ENCODE measurements at regions not wholly inside any gene's neighbourhood (a gene's known extent, or its start where the extent isn't known, plus 50 kb on each side); places are given as distances from the start of the nearest gene placed in this dataset.

DNA sequence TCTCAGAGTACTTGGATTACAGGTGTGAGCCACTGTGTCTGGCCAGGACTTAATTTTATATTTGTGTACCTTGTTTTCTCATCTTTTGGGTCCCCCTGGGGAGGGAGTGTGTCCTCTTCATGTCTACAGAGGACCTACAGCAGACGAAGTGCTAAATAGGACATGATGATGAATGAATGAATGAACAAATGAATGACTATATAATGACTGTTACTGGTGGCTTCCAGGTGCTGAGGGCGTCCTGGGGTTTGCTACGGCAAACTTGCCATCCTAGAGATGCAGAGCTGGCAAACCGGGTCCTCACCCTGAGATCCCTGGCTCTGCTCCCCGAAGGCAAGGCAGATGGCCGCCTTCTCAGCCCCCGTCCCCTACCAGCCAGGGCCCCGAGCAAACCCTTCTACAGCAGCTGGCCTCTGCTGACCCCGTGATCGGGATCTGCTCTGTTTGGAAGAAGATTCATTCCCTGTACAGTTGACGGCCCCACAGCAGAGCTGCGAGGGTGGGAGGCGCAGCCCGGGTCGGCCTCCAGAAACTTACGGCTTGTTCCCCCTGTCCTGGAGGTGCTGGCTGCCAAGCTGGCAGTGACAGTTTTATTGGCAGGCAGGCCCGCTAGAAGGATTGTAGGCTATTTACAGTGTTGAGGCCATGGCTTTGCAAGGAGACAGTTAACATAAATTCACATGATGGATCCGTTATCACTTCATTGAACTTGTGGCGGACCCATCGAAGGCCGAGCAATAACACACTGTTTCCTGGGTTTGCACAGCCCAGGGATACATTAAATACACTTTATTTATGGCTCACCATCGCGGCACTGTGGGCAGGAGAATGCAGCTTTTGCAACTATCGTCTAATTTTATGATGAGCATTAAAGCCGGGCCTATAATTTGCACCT, 197.7 kb upstream of the GSE1 start:
- intact Hi-C loops (cut with micrococcal nuclease) = no loop called here
- DNase-seq (peak; percentile 67), ATAC-seq (peak; percentile 88)

DNA sequence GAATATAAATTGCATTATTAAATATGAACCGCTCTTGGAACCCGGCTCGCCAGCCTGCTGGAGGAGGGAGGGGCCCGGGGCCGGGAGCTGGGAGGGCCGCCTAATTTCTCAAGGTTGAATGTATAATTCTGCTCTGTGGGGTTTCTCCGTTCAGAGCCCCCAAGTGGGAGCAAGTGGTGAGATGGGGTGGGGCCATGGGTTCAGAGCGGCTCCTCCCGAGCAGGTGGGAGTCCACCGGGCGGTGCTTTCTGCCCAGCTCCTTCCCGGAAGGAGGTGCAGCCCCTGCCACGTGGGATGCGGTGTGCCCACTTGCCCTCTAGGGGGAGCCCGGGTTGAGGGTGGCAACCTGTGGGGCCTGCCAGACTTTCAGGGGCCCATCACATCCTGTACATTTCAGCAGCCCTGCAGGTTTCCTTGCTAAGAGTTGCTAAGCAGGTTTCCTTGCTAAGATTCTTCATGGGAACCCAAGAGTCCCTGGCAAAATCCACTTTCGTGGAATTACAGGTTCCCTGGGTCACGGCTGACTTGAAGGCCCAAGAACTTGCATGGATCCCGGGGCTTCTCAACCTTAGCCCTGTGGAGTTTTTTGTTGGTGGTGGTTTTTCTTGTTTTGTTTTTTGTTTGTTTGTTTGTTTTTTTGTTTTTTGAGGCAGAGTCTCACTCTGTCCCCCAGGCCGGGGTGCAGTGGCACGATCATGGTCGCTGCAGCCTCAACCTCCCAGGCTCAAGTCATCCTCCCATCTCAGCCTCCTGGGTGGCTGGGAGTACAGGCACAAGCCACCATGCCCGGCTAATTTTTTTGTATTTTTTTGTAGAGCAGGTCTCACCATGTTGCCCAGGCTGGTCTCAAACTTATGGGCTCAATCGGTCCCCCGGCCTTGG, 196.7 kb upstream of the GSE1 start:
- intact Hi-C loops (cut with micrococcal nuclease) = no loop called here
- ATAC-seq (peak; percentile 66), DNase-seq (peak; percentile 71)

DNA sequence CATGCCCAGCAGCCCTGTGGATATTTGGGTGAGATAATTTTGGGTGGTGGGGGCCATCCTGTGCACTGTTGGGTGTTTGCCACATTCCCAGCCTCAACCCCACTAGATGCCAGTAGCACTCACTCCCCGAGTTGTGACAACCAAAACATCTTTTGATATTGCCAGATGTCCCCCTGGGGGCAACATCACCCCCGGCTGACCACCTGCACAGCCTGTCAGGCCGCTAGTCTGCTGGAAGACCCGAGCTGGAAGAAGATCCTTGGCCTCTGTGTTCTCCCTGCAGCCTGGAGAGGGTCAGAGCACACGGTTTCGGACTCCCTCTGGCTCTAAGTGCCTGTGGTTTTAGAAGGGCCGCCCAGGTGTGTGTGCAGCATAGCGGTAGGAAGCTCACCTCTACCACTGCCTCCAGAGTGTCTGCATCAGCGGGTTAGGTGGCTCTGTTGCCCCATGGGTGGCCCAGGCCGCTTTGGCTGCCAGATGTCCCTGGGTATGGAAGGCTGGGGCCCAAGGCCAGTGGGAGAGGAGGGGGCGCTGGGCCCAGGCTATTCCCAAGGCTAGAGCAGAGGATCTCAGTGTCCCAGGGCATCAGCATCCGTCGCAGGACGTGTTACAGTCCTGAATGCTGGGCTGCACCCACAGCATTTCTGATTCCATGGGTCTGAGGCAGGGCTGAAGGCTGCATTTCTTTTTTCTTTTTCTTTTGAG, 195.8 kb upstream of the GSE1 start:
- DNase-seq = peak; percentile 22
- intact Hi-C loops (cut with micrococcal nuclease) = no loop called here

DNA sequence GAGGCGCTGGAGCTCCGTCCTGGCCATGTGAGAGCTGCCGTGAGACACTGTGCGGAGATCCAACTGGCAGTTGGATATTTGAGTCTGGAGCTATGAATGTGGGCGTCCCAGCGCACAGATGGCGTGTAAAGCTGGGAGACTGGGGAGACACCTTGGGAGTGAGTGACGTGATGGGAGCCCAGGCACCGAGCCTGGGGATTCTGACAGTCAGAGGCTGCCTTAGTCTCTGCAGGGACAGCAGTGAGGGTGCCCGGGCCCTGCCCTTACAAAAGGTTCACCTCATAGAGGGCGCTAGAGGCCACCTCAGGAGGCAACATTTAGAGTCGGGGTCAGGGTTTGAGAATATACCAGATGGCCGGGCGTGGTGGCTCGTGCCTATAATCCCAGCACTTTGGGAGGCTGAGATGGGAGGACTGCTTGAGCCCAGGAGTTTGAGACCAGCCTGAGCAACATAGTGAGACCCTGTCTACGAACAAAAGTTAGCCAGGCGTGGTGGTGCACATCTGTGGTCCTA, 194.1 kb upstream of the GSE1 start:
- ATAC-seq (no peak), DNase-seq (peak; percentile 25)
- intact Hi-C loops (cut with micrococcal nuclease) = no loop called here

More for the DNA sequence above, 195.8 kb upstream of the GSE1 start:
- no peak for ATAC-seq

DNA sequence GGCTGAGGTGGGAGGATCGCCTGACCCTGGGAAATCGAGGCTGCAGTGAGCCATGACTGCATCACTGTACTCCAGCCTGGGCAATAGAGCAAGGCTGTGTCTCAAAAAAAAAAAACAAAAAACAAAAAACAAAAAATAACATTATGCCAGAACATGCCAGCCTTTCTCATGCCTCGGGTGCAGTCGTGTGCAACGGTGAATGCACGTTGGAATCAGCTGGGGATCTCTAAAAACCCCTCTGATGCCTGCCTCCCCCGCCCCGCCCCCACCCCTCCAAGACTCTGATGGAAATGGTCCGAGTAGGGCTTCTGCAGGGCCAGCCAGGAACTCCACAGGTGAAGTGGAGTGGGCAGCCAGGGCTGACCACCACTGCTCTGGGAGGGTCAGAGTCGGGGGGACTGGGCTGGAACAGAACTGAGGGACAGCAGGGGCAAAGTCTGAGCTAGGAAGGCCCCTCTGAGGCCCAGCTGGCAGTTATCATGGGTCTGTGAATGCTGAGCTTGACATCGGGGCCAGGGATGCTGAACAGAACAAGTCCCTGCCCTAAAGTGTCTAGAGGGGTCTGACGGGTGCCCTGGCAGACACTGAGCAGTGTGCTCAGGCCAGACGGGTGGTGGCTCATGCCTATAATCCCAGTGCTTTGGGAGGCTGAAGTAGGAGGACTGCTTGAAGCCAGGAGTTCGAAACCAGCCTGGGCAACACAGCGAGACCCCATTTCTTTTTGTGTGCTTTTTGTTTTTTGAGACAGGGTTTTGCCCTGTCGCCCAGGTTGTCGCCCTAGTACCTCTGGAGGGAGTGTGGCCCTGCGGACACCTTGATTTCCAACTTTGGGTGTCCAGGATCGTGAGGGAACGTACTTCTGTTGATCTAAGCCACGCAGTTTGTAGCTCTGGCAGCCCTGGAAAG, 193.4 kb upstream of the GSE1 start:
- intact Hi-C loops (cut with micrococcal nuclease) = loop anchor here (10.0 kb wide), 1 partner anchor 185 kb away; no protein-coding TSS in a partner anchor

DNA sequence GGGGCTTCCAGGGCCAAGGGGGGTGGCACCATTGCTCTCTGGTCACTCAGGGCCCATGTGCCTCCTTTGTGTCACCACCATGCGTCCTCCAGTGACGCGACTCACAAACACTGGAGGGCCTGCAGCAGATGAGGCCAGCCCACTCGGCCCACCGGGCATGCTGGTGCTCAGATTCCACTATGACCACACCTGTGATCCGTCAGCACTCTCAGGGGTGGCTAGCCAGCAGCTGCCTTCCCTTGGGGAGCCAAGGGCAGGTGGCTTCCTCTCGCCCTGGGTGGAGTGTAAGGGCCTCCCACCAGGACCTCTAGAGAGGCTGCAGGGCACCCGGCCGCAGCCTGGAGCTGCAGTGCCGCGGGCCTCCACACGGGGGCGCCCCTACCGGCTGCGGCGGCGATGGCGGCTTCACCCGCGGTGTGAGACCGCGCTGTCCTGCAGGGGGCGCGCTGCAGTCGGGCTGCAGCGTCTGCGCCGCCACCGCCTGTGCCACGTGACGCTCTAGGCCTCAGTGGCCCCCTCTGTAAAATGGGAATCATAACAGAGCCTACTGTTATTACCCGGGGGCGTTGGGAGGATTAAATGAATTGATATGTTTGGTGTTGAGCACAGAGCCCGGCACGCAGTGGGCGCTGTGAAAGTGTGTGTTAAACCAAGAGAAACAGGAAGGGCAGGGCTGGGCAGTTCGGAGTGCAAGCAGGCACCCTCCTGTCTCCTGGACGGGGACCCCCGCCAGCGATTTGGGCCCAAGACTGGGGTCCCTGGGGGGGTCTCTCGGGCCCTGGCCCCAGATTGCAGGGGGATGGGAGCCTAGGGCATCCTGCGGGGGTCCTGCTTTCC, 192.4 kb upstream of the GSE1 start:
- intact Hi-C loops (cut with micrococcal nuclease) = loop anchor here (10.0 kb wide), 1 partner anchor 184 kb away; no protein-coding TSS in a partner anchor
- ATAC-seq (peak; percentile 69), DNase-seq (peak; percentile 79)

More for the DNA sequence above, 193.4 kb upstream of the GSE1 start:
- DNase-seq = peak; percentile 8
- ATAC-seq = no peak

DNA sequence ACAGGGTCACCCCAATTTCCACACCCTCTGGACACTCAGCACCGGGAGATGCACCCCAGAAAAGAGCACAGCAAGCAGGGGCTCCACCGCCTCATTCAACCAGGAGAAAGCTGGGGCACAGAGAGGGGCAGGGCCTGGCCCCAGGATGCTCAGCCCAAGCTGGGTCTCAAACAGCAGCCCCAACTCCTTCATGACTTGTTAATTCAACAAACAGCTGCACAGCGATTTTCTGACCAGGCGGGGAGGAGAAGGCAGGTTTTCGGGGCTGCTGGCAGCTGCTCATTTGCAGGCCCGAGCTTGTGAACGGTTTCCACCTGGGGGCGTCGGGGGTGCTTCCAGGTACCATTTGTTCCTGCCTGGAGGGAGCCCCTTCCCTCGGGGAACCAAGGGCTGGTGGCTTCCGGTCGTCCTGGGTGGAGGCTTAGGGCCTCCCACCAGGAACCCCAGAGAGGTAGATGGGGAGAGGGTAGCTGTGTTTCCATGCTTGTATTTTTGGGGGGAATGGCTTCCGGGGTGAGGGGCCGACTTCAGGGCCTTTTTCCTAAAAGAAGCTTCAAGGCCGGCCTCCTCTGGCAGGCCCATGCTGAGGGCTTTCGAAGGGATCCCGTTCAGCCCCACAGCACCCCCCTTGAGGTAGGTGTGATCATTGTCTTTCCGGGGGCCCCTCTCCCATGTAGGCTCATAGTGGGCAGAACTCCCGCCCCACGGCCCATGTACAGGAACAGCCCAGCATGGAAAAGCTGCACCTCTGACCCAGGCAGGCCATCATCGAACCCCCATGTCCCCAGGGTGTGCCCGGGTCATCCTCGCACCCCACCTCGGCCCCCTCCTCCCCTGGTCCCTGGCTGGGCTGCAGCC, 191.6 kb upstream of the GSE1 start:
- DNase-seq = peak; percentile 24
- intact Hi-C loops (cut with micrococcal nuclease) = loop anchor here (10.0 kb wide), 1 partner anchor 183 kb away; no protein-coding TSS in a partner anchor
- no peak for ATAC-seq

DNA sequence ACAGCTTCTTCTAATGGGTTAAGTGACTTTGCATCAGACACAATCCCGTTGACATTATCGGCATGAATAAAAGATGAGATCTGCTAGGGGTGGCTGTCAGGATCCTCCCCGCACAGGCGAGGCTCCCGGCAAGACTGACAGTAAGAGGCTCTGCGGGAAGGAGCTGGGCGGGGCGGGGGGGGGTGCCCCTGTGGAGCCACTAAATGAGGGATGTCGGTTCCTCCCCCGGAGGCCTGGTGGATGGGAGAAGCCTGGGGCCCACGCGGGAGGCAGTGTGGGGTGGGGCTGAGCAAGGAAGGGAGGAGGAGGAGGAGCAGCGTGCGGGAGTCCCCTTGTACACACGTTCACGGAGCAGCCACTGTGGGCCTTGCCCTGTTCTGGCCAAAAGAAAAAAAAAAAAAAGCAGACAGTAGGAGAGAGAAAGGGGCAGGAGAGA, 190.9 kb upstream of the GSE1 start:
- DNase-seq = peak; percentile 13
- intact Hi-C loops (cut with micrococcal nuclease) = loop anchor here (10.0 kb wide), 1 partner anchor 183 kb away; no protein-coding TSS in a partner anchor

DNA sequence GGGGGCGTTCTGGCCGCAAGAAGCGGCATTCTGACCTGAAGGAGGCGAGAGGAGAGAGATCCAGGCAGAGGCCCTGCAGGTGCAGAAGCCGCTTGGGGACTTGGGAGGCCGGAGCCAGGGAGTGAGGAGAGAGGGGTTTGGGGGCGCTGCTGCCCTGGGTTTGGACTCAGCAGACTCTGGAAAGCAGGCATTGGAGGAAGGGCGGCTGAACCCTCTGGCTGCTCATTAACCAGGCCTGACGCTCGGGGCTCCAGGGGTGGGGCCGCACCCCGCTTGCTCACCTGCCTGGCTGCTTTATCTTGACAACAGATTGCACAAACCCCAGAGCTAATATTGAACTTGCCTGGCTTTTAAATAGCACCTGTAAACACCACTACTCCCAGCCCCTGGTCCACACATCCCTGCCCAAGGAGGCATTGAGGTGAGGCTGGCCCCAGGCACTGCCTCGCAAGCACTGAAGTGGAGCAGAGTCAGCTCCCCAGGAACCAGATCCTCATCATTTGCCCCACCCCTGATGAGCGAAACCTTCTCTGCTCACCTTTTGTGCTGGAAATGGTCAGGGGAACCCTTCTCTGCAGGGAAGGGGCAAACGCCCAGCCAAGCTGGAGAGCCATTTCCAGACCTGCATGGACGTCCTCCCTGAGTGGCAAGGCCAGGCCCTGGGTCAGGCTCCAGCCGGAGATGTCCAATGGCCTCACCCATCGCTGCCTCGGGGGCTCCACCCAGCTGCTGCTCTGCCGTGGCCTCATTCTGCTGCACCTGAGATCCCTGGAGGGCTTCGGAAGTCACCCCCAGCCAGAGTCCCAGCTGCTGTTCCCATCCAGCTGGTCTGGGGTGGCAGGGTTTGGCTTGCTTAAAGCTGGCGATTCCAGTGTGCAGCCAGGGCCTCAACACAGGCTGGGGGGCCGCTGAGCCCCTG, 190.2 kb upstream of the GSE1 start:
- intact Hi-C loops (cut with micrococcal nuclease) = loop anchor here (10.0 kb wide), 1 partner anchor 182 kb away; no protein-coding TSS in a partner anchor
- DNase-seq (peak; percentile 26), ATAC-seq (no peak)

More for the DNA sequence above, 190.9 kb upstream of the GSE1 start:
- ATAC-seq = no peak

DNA sequence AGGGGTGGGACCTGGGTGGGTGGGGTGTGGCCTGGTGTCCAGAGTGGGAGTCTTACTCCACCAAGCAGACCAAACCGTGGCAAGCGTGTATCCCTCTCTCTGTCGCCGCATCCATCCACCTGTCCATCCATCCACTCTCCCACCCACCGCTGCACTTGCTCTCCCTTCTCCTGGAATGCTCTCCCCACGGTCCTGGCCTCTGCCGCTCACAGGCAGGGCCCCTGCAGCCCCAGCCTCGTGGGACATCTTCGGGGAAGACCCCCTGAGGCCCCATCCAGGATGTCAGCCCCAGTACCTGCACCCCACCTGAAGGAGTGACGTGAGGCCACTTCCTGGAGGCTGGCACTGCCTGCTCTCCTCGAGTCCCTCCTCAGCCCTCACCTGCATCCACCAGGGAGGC, 189.5 kb upstream of the GSE1 start:
- intact Hi-C loops (cut with micrococcal nuclease) = loop anchor here (10.0 kb wide), 1 partner anchor 181 kb away; no protein-coding TSS in a partner anchor
- ATAC-seq = no peak
- DNase-seq = no peak

DNA sequence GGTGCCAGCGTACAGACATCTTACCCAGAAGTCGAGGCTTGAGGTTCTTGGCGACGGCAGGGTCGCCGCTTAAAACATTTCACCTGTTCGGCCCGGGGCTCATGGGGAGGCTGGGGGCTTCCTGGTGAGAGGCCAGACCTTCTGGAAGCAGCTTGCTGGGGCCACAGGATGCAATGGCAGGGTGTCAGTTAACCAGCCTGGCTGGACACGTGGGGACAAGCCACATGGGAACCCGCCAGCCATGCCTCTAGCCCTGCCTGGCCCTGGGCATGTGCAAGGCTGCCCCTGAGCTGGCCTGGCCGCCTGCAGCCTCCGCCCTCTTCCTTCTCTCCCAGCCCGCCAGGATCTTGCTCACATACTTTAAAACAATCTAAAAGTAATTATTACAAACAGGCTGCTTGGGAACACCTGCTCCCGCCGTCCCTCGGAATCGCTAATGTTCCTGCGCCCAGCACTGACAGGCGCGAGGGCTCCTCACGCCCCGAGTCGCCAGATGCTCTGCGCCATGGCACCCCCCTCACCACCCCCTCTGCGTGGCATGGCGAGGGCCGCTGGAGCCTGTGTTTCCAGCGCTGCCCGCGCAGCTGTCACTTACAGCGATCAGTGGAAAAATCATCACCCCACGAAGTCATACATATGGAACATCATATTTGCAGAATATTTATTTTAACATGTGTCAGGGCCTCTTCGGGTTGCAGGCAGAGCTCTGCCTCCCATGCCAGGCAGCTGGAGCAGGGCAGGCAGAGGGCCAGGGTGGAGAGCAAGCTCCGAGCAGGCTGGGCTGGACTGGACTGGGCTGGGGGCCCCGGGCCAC, 188.7 kb upstream of the GSE1 start:
- ATAC-seq (no peak), DNase-seq (peak; percentile 19)
- intact Hi-C loops (cut with micrococcal nuclease) = loop anchor here (10.0 kb wide), 1 partner anchor 180 kb away; no protein-coding TSS in a partner anchor

DNA sequence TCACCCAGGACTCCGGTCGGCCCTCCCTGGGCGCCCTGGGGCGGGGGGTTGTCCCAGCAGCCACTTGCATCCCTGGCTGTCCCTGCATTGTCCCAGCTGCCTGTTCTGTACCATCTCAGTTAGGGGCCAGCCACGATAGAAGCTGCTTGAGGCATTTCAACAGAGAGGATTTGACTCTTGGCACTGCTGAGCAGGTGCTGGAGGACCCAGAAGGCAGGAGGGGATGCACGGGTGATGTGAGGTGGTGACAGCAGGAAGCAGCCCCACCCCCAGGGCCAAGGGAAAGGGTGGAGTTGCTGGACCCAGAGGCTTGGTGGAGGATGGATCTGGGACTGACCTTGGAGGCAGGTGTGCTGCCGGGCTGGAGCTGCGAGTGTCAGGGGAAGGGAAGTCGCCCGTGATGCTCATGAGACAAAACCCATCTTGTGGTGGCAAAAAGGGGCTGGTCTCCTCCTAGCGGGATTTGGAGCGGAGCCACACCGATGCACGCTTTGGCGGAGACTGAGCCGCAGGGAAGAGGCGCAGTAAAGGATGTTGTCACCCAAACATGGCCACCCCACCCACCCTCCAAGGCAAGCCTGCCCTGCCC, 188.0 kb upstream of the GSE1 start:
- peak; percentile 13 for DNase-seq
- intact Hi-C loops (cut with micrococcal nuclease) = loop anchor here (10.0 kb wide), 1 partner anchor 180 kb away; no protein-coding TSS in a partner anchor
- ATAC-seq = no peak

DNA sequence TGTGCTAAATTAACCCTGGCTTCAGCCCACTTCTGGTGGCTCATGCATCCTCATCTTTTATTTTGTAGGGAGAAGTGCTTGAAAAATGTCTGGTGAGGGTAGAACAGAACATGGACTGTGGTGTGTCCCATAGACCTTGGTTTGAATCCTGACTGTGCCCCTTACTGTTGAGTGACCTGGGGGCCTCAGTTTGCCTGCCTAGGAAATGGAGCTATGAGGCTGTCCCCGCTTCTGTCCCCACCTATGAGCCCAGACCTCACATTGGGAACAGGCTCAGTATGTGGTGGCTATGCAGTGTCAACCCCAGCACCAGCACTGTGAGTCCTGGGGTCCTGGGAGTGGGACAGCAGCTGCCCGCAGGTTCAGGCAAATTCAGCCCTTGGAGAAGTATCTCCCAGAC, 186.3 kb upstream of the GSE1 start:
- ATAC-seq (no peak), DNase-seq (no peak)
- intact Hi-C loops (cut with micrococcal nuclease) = loop anchor here (10.0 kb wide), 1 partner anchor 178 kb away; no protein-coding TSS in a partner anchor

Data from left ventricle myocardium superior (tissue), 1 donor.